ENCODE measurements at regions not wholly inside any gene's neighbourhood (a gene's known extent, or its start where the extent isn't known, plus 50 kb on each side); places are given as distances from the start of the nearest gene placed in this dataset.
A peak's percentile ranks its signal among the peaks of the same experiment; 100 is the strongest.

GRCh38 chr10:33125111-33125510 is 167.1 kb upstream of the ITGB1 start:
- Histone ChIP-seq H3K4me2 (ENCODE audit: low read length) (no peak overlapping the region), H3F3A (ENCODE audit: low read length, unreplicated experiment) (no peaks in the 10 kb centered on the region), H3K36me3 (ENCODE audit: low read depth, low read length) (no peaks in the 10 kb centered on the region), H3K4me3 (ENCODE audit: low read length) (no peak overlapping the region), H3K4me1 (ENCODE audit: insufficient read depth, low read length) (peaks cover 14% of the 10 kb centered on the region; the same call in 1 of the 2 replicates), H4K20me1 (ENCODE audit: low read length) (no peaks in the 10 kb centered on the region), H3K27ac (ENCODE audit: low read length) (no peak overlapping the region), H3K27me3 (ENCODE audit: low read length) (no peaks in the 10 kb centered on the region), H3K79me2 (ENCODE audit: low read length) (no peaks in the 10 kb centered on the region), H3K9me3 (ENCODE audit: low read length) (no peaks in the 10 kb centered on the region), H3K9ac (ENCODE audit: low read length) (no peak overlapping the region), H2AFZ (ENCODE audit: low read length) (no peak overlapping the region), H3K9me2 (replicated peaks; ENCODE audit: low read length) (no peaks in the 10 kb centered on the region)
- no TSS peak for BruUV-seq (replicated peaks)
- DNase-seq (no peak), ATAC-seq (no peak)
- intact Hi-C loops (cut with micrococcal nuclease), result no loop called here
- ChIA-PET CTCF (no interaction called here), POLR2A (ENCODE audit: unreplicated experiment) (no interaction called here)
- TF ChIP-seq EZH2 (IDR thresholded peaks at IDR 0.05; ENCODE audit: low read length, unreplicated experiment), result no peak
- no peak for TF ChIP-seq CTCF (conservative IDR thresholded peaks at IDR 0.05; ENCODE audit: low read depth, low read length)
- no peak for TF ChIP-seq EZH2phosphoT487 (IDR thresholded peaks at IDR 0.05; ENCODE audit: borderline replicate concordance, low read length)

GRCh38 chr10:33123680-33124079 is 165.7 kb upstream of the ITGB1 start:
- Histone ChIP-seq H2AFZ (ENCODE audit: low read length) (no peak overlapping the region), H3K9me2 (replicated peaks; ENCODE audit: low read length) (no peaks in the 10 kb centered on the region), H3K9me3 (ENCODE audit: low read length) (no peaks in the 10 kb centered on the region), H3K27ac (ENCODE audit: low read length) (no peak overlapping the region), H3K4me2 (ENCODE audit: low read length) (no peak overlapping the region), H3K79me2 (ENCODE audit: low read length) (no peaks in the 10 kb centered on the region), H4K20me1 (ENCODE audit: low read length) (no peaks in the 10 kb centered on the region), H3K9ac (ENCODE audit: low read length) (no peak overlapping the region), H3K4me3 (ENCODE audit: low read length) (no peak overlapping the region), H3K36me3 (ENCODE audit: low read depth, low read length) (no peaks in the 10 kb centered on the region), H3F3A (ENCODE audit: low read length, unreplicated experiment) (no peaks in the 10 kb centered on the region), H3K27me3 (ENCODE audit: low read length) (no peaks in the 10 kb centered on the region), H3K4me1 (ENCODE audit: insufficient read depth, low read length) (peaks cover 14% of the 10 kb centered on the region; the same call in 1 of the 2 replicates)
- no TSS peak for BruUV-seq (replicated peaks)
- intact Hi-C loops (cut with micrococcal nuclease), result no loop called here
- ChIA-PET POLR2A (ENCODE audit: unreplicated experiment) (no interaction called here), CTCF (no interaction called here)
- DNase-seq, result peak; percentile 14
- no peak for ATAC-seq
- no peak for TF ChIP-seq EZH2phosphoT487 (IDR thresholded peaks at IDR 0.05; ENCODE audit: borderline replicate concordance, low read length)
- no peak for TF ChIP-seq EZH2 (IDR thresholded peaks at IDR 0.05; ENCODE audit: low read length, unreplicated experiment)
- no peak for TF ChIP-seq CTCF (conservative IDR thresholded peaks at IDR 0.05; ENCODE audit: low read depth, low read length)

- no peak overlapping the region for H3K27ac ChIP-seq (ENCODE audit: low read length)
- TF ChIP-seq EZH2phosphoT487 (IDR thresholded peaks at IDR 0.05; ENCODE audit: borderline replicate concordance, low read length), result no peak
- TF ChIP-seq CTCF (conservative IDR thresholded peaks at IDR 0.05; ENCODE audit: low read depth, low read length), result no peak
- TF ChIP-seq EZH2 (IDR thresholded peaks at IDR 0.05; ENCODE audit: low read length, unreplicated experiment), result no peak
- no peaks in the 10 kb centered on the region for H3F3A ChIP-seq (ENCODE audit: low read length, unreplicated experiment)
- no peaks in the 10 kb centered on the region for H3K9me3 ChIP-seq (ENCODE audit: low read length)
- ChIA-PET CTCF (no interaction called here), POLR2A (ENCODE audit: unreplicated experiment) (no interaction called here)
- intact Hi-C loops (cut with micrococcal nuclease), result no loop called here
- H3K4me3 ChIP-seq (ENCODE audit: low read length), result no peak overlapping the region
- no peaks in the 10 kb centered on the region for H3K79me2 ChIP-seq (ENCODE audit: low read length)
- DNase-seq, result peak; percentile 9
- peak overlapping the region; percentile 5; the same call in 1 of the 2 replicates for H3K4me2 ChIP-seq (ENCODE audit: low read length)
- peaks cover 14% of the 10 kb centered on the region; the same call in 1 of the 2 replicates for H3K4me1 ChIP-seq (ENCODE audit: insufficient read depth, low read length)
- ATAC-seq, result peak; percentile 37
- no peaks in the 10 kb centered on the region for H4K20me1 ChIP-seq (ENCODE audit: low read length)
- H3K9ac ChIP-seq (ENCODE audit: low read length), result no peak overlapping the region
- no peaks in the 10 kb centered on the region for H3K36me3 ChIP-seq (ENCODE audit: low read depth, low read length)
- H3K9me2 ChIP-seq (replicated peaks; ENCODE audit: low read length), result no peaks in the 10 kb centered on the region
- H3K27me3 ChIP-seq (ENCODE audit: low read length), result no peaks in the 10 kb centered on the region
- no TSS peak for BruUV-seq (replicated peaks)
- peak overlapping the region; percentile 19 for H2AFZ ChIP-seq (ENCODE audit: low read length)
Observed at GRCh38 chr10:33122014-33122809, 164.2 kb upstream of the ITGB1 start.
